ENCODE measurements at regions not wholly inside any gene's neighbourhood (a gene's known extent, or its start where the extent isn't known, plus 50 kb on each side); places are given as distances from the start of the nearest gene placed in this dataset.

DNA sequence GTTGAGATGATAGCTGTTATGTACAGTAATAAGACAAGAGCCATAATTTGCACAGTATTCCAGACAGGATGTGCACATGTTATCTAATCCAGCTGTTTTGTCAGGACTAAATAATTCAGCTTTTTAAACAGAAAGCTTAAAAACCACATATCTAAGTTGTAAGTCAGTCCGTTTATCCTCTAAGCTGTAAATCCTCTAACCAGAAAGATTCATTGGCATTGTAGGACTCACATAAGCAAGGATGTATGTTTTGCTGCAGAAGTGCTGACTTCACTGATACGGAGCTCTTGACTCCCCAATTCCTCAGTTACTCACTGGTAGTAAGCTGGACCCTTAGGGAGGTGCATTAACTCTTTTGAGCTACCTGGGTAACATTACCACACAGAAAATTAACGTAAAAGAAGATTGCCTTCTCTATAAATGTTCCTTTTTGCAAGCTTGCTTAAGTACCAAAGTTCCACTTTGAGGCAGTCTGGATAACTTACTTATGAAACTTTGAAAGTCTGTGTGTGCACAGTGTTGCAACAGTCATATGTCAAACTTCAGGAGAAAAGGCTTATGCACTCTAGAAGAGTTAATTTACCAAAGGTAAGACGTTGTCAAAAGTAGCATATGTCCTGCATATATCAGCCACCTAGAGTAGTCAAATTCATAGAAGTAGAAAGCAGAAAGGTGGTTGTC lies 58.3 kb upstream of the MAGEB2 start:
- in situ Hi-C loops (cut with HindIII; ENCODE audit: low pct_unique_long_range_greater_than_20kb, low sequenced_read_pairs) (no loop called here), intact Hi-C loops (cut with micrococcal nuclease; ENCODE audit: unreplicated experiment) (no loop called here)
- ATAC-seq (no peak), DNase-seq (ENCODE audit: low read depth, low spot score) (no peak)
- TF ChIP-seq CTCF (IDR thresholded peaks at IDR 0.05) (no peak), POLR2AphosphoS5 (IDR thresholded peaks at IDR 0.05; ENCODE audit: low read depth, low read length) (no peak), TCF7L2 (IDR thresholded peaks at IDR 0.05; ENCODE audit: low read depth, low read length) (no peak), REST (IDR thresholded peaks at IDR 0.05; ENCODE audit: insufficient read depth in 1 of 2, low read depth in 2 of 2, low read length in 1 of 2) (no peak), SIN3A (IDR thresholded peaks at IDR 0.05; ENCODE audit: borderline replicate concordance, insufficient read depth, low read depth, low read length) (no peak)
- Histone ChIP-seq H3K9me3 (ENCODE audit: control insufficient read depth, insufficient read depth, low read depth, low read length) (no peaks in the 10 kb centered on the region), H3K27ac (ENCODE audit: low read length) (no peak overlapping the region), H3K36me3 (ENCODE audit: control insufficient read depth, insufficient read depth, low read length) (no peaks in the 10 kb centered on the region), H3K4me1 (ENCODE audit: control insufficient read depth, insufficient read depth, low read length) (no peaks in the 10 kb centered on the region), H3K4me3 (ENCODE audit: low read depth in 2 of 2, low read length in 2 of 2) (no peak overlapping the region), H3K27me3 (ENCODE audit: control insufficient read depth, insufficient read depth, low read length) (no peaks in the 10 kb centered on the region)
- BruUV-seq (replicated peaks) = no TSS peak
- ChIA-PET CTCF (no interaction called here), POLR2A (no interaction called here)

GRCh38 chrX:30161043-30161442 lies 54.3 kb upstream of the MAGEB2 start:
- intact Hi-C loops (cut with micrococcal nuclease; ENCODE audit: unreplicated experiment) = no loop called here
- ATAC-seq (no peak), DNase-seq (ENCODE audit: low read depth, low spot score) (no peak)
- Histone ChIP-seq H3K9me3 (ENCODE audit: control insufficient read depth, insufficient read depth, low read depth, low read length) (no peaks in the 10 kb centered on the region), H3K4me3 (ENCODE audit: low read depth in 2 of 2, low read length in 2 of 2) (no peak overlapping the region), H3K27ac (ENCODE audit: low read length) (no peak overlapping the region), H3K4me1 (ENCODE audit: control insufficient read depth, insufficient read depth, low read length) (no peaks in the 10 kb centered on the region), H3K36me3 (ENCODE audit: control insufficient read depth, insufficient read depth, low read length) (no peaks in the 10 kb centered on the region), H3K27me3 (ENCODE audit: control insufficient read depth, insufficient read depth, low read length) (no peaks in the 10 kb centered on the region)
- CTCF ChIA-PET = no interaction called here
- in situ Hi-C loops (cut with HindIII; ENCODE audit: low pct_unique_long_range_greater_than_20kb, low sequenced_read_pairs) = no loop called here
- no peak for TF ChIP-seq CTCF (IDR thresholded peaks at IDR 0.05)
- POLR2A ChIA-PET = no interaction called here
- BruUV-seq (replicated peaks) = no TSS peak
